Hypothalamus (tissue), 51 donors: ENCODE measurements at regions not wholly inside any gene's neighbourhood (a gene's known extent, or its start where the extent isn't known, plus 50 kb on each side); places are given as distances from the start of the nearest gene placed in this dataset.

ENCODE experiments used
- DNase-seq, 51 donors: peaks; one replicate each; lab custom pipeline; 2025; lab: John Stamatoyannopoulos, UW

- no peak for DNase-seq
These were observed 923.4 kb downstream of the REEP3 start for GRCh38 chr10:64444564-64444963.

GRCh38 chr10:64449603-64450002 lies 928.4 kb downstream of the REEP3 start:
- no peak for DNase-seq

GRCh38 chr10:64450312-64450711 lies 929.1 kb downstream of the REEP3 start:
- DNase-seq, result no peak

- no peak for DNase-seq
These were observed 933.8 kb downstream of the REEP3 start for GRCh38 chr10:64454962-64455361.

- DNase-seq, result no peak
These were observed 937.1 kb downstream of the REEP3 start for GRCh38 chr10:64458306-64458705.

- DNase-seq, result no peak
These were observed 942.2 kb downstream of the REEP3 start for GRCh38 chr10:64463406-64463805.

GRCh38 chr10:64465653-64466052 lies 944.5 kb downstream of the REEP3 start:
- DNase-seq, result no peak

GRCh38 chr10:64468219-64468618 lies 947.0 kb downstream of the REEP3 start:
- DNase-seq, result no peak

- no peak for DNase-seq
These were observed 955.3 kb downstream of the REEP3 start for GRCh38 chr10:64476506-64476905.

- no peak for DNase-seq
These were observed 956.6 kb downstream of the REEP3 start for GRCh38 chr10:64477791-64478190.

GRCh38 chr10:64484811-64485330 lies 963.7 kb downstream of the REEP3 start:
- DNase-seq, result no peak

- no peak for DNase-seq
These were observed 964.9 kb downstream of the REEP3 start for GRCh38 chr10:64486149-64486548.

GRCh38 chr10:64486901-64487300 lies 965.7 kb downstream of the REEP3 start:
- no peak for DNase-seq

- no peak for DNase-seq
These were observed 973.7 kb downstream of the REEP3 start for GRCh38 chr10:64494901-64495300.

- no peak for DNase-seq
These were observed 976.1 kb downstream of the REEP3 start for GRCh38 chr10:64497306-64497705.

GRCh38 chr10:64501807-64502206 lies 980.6 kb downstream of the REEP3 start:
- no peak for DNase-seq

GRCh38 chr10:64502936-64503335 lies 981.7 kb downstream of the REEP3 start:
- no peak for DNase-seq

- no peak for DNase-seq
These were observed 982.2 kb downstream of the REEP3 start for GRCh38 chr10:64503429-64503828.

- DNase-seq, result no peak
These were observed 984.3 kb downstream of the REEP3 start for GRCh38 chr10:64505501-64505900.

- no peak for DNase-seq
These were observed 985.8 kb downstream of the REEP3 start for GRCh38 chr10:64506963-64507362.

GRCh38 chr10:64507651-64508028 lies 986.4 kb downstream of the REEP3 start:
- no peak for DNase-seq

GRCh38 chr10:64508029-64508661 lies 986.9 kb downstream of the REEP3 start:
- no peak for DNase-seq
